HCT116 (cell line): ENCODE measurements at regions not wholly inside any gene's neighbourhood (a gene's known extent, or its start where the extent isn't known, plus 50 kb on each side); places are given as distances from the start of the nearest gene placed in this dataset.

Experiments used
- ATAC-seq: fragments of 200-7000 bp; cut with Tn5 transposase; 2 replicates; pipeline ENCODE4 v1.9.1; 2020; ENCODE audit warnings: mild to moderate bottlenecking, moderate library complexity
- BruUV-seq: library from RNA; stranded (reverse); fragments of 400-500 nt; replicated peaks from 2 replicates; lab custom pipeline; 2021; lab: Mats Ljungman, UMichigan
- CTCF ChIA-PET: fragments of 300-600 bp; sonication (Branson Sonifier 250); formaldehyde crosslinking; loops from one replicate; lab custom pipeline; 2021; ENCODE audit warnings: antibody characterized with exemption; lab: Charles Lee
- POLR2A ChIA-PET: fragments of 300-600, 350-600 bp; sonication (Branson Sonifier 250); formaldehyde crosslinking; loops from one replicate; lab custom pipeline; 2021; ENCODE audit warnings: antibody characterized with exemption; lab: Charles Lee
- RAD21 ChIA-PET, 2 experiments: fragments of 300-600 bp; sonication (Branson Sonifier 250); formaldehyde crosslinking; loops; one replicate each; lab custom pipeline; 2023; ENCODE audit warnings: low total read pairs in 2 of 2; ENCODE audit not compliant: uncharacterized antibody in 2 of 2, unreplicated experiment in 2 of 2, low non-redundant PET in 1 of 2; lab: Charles Lee
- DNase-seq: peaks from one replicate; pipeline ENCODE4 v3.0.0-alpha.2; 2010; ENCODE audit warnings: low read depth, low spot score
- H2AFZ ChIP-seq: fragments of 200-600 bp; shearing (Covaris generic), sonication (generic); 2 replicates; pipeline ENCODE4 v1.6.1; 2017; ENCODE audit warnings: low read depth, mixed run types, mixed read lengths, antibody characterized with exemption, low read length; ENCODE audit not compliant: poor library complexity, severe bottlenecking
- H3K27ac ChIP-seq: 2 replicates; pipeline ENCODE4 v1.5.1; 2012; ENCODE audit warnings: low read depth, low read length
- H3K27me3 ChIP-seq: fragments of 200-600 bp; sonication (generic); 2 replicates; pipeline ENCODE4 v1.6.1; 2016; ENCODE audit warnings: mixed run types, low read length, mixed read lengths; ENCODE audit not compliant: insufficient read depth
- H3K36me3 ChIP-seq, 2 experiments: fragments of 200-500 bp in 1 of 2; fragments of 200-600 bp in 1 of 2; sonication (Bioruptor generic) in 1 of 2; sonication (generic) in 1 of 2; 2 replicates each; pipeline versions ENCODE4 v1.5.1 to v1.6.1; 2014 to 2016; ENCODE audit warnings: low read length in 2 of 2, inconsistent platforms in 1 of 2, mixed read lengths in 1 of 2, mixed run types in 1 of 2; ENCODE audit not compliant: insufficient read depth in 2 of 2, control insufficient read depth in 1 of 2
- H3K4me1 ChIP-seq, 2 experiments: fragments of 200-600 bp in 1 of 2; sonication (generic) in 1 of 2; 2 replicates each; pipeline versions ENCODE4 v1.5.1 to v1.6.1; 2012 to 2017; ENCODE audit warnings: low read length in 2 of 2, inconsistent platforms in 1 of 2, mild to moderate bottlenecking in 1 of 2, mixed read lengths in 1 of 2, mixed run types in 1 of 2, moderate library complexity in 1 of 2; ENCODE audit not compliant: insufficient read depth in 2 of 2, control insufficient read depth in 1 of 2
- H3K4me2 ChIP-seq: fragments of 200-600 bp; sonication (generic); 2 replicates; pipeline ENCODE4 v1.6.1; 2017; ENCODE audit warnings: mixed run types, low read length, mixed read lengths
- H3K4me3 ChIP-seq, 2 experiments: fragments of 200-600 bp in 1 of 2; sonication (generic) in 1 of 2; replicated peaks in 1 of 2; 2 replicates each; pipeline ENCODE4 v1.5.1; 2011 to 2016; ENCODE audit warnings: low read length in 2 of 2, control low read depth in 1 of 2, low read depth in 1 of 2, mild to moderate bottlenecking in 1 of 2, mixed read lengths in 1 of 2, mixed run types in 1 of 2
- H3K79me2 ChIP-seq: fragments of 200-600 bp; sonication (generic); 2 replicates; pipeline ENCODE4 v1.6.1; 2017; ENCODE audit warnings: mild to moderate bottlenecking, mixed run types, low read length, moderate library complexity, mixed read lengths; ENCODE audit not compliant: insufficient read depth
- H3K9ac ChIP-seq: fragments of 200-600 bp; sonication (generic); 2 replicates; pipeline ENCODE4 v1.6.1; 2016; ENCODE audit warnings: low read length, mixed read lengths
- H3K9me2 ChIP-seq: fragments of 200-600 bp; sonication (generic), shearing (Covaris generic); 2 replicates; pipeline ENCODE4 v1.6.1; 2017; ENCODE audit warnings: mixed run types, mild to moderate bottlenecking, moderate library complexity; ENCODE audit not compliant: insufficient read depth
- H3K9me3 ChIP-seq, 2 experiments: fragments of 200-500 bp in 1 of 2; fragments of 200-600 bp in 1 of 2; sonication (Bioruptor generic) in 1 of 2; sonication (generic) in 1 of 2; 2 replicates each; pipeline ENCODE4 v1.6.1; 2014 to 2017; ENCODE audit warnings: low read length in 2 of 2, mixed read lengths in 2 of 2, inconsistent platforms in 1 of 2, low read depth in 1 of 2, mild to moderate bottlenecking in 1 of 2, mixed run types in 1 of 2, moderate library complexity in 1 of 2; ENCODE audit not compliant: control insufficient read depth in 1 of 2, insufficient read depth in 1 of 2
- H4K20me1 ChIP-seq: fragments of 200-600 bp; sonication (generic), shearing (Covaris generic); 2 replicates; pipeline ENCODE4 v1.6.1; 2017; ENCODE audit warnings: mixed run types, mild to moderate bottlenecking, moderate library complexity; ENCODE audit not compliant: insufficient read depth
- CBX3 ChIP-seq: IDR thresholded peaks from 2 replicates; pipeline ENCODE4 v1.6.1; 2012; ENCODE audit warnings: low read depth
- CEBPB ChIP-seq: IDR thresholded peaks from 2 replicates; pipeline ENCODE4 v1.6.1; 2012; ENCODE audit warnings: low read depth
- EZH2 ChIP-seq: fragments of 200-600 bp; sonication (generic); IDR thresholded peaks from 2 replicates; pipeline ENCODE4 v1.6.1; 2017; ENCODE audit warnings: antibody characterized with exemption, mixed run types
- EZH2phosphoT487 ChIP-seq: fragments of 200-600 bp; IDR thresholded peaks from 2 replicates; pipeline ENCODE4 v1.6.1; 2018; ENCODE audit warnings: antibody characterized with exemption, borderline replicate concordance
- JUND ChIP-seq: IDR thresholded peaks from 2 replicates; pipeline ENCODE4 v1.6.1; 2012
- MAX ChIP-seq: IDR thresholded peaks from 2 replicates; pipeline ENCODE4 v1.6.1; 2012
- POLR2A ChIP-seq: IDR thresholded peaks from 2 replicates; pipeline ENCODE4 v1.7.0; 2011; ENCODE audit warnings: borderline replicate concordance; ENCODE audit not compliant: insufficient read depth, insufficient read length; ENCODE audit errors: extremely low read depth
- POLR2AphosphoS5 ChIP-seq: IDR thresholded peaks from 2 replicates; pipeline ENCODE4 v1.6.1; 2011; ENCODE audit warnings: mild to moderate bottlenecking, low read depth, low read length, moderate library complexity
- RAD21 ChIP-seq: IDR thresholded peaks from 2 replicates; pipeline ENCODE4 v1.6.1; 2012; ENCODE audit warnings: low read depth, mild to moderate bottlenecking
- SIN3A ChIP-seq: IDR thresholded peaks from 2 replicates; pipeline ENCODE4 v1.6.1; 2012; ENCODE audit warnings: low read depth
- SP1 ChIP-seq: IDR thresholded peaks from 2 replicates; pipeline ENCODE4 v1.6.1; 2012; ENCODE audit warnings: low read depth
- SRF ChIP-seq: IDR thresholded peaks from 2 replicates; pipeline ENCODE4 v1.6.1; 2012; ENCODE audit warnings: low read depth
- TCF7L2 ChIP-seq: IDR thresholded peaks from 2 replicates; pipeline ENCODE4 v1.7.0; 2011; ENCODE audit warnings: borderline replicate concordance, inconsistent platforms; ENCODE audit not compliant: insufficient read depth, insufficient read length; ENCODE audit errors: extremely low read depth
- YY1 ChIP-seq: IDR thresholded peaks from 2 replicates; pipeline ENCODE4 v1.6.1; 2011; ENCODE audit warnings: low read length, low read depth, moderate library complexity, mild to moderate bottlenecking; ENCODE audit not compliant: insufficient replicate concordance; ENCODE audit errors: extremely low read depth
- ZBTB33 ChIP-seq: IDR thresholded peaks from 2 replicates; pipeline ENCODE4 v1.6.1; 2011; ENCODE audit warnings: mild to moderate bottlenecking, low read length, moderate library complexity; ENCODE audit not compliant: insufficient replicate concordance; ENCODE audit errors: extremely low read depth
- ZFX ChIP-seq: fragments of 450-650 bp; IDR thresholded peaks from 2 replicates; pipeline ENCODE4 v1.6.1; 2017
- ZNF274 ChIP-seq: fragments of 200-500 bp; sonication (Bioruptor generic); IDR thresholded peaks from 2 replicates; pipeline ENCODE4 v1.6.1; 2014; ENCODE audit warnings: mild to moderate bottlenecking, low read depth, low read length, inconsistent platforms
- intact Hi-C: fragments of 100-400 bp; cut with micrococcal nuclease; formaldehyde crosslinking; loops from 2 replicates; pipeline ENCODE4 v1.10.0; 2022
- TF ChIP-seq, protein P1 (sequence below): IDR thresholded peaks from 2 replicates; pipeline ENCODE4 v1.6.1; 2012

DNA sequence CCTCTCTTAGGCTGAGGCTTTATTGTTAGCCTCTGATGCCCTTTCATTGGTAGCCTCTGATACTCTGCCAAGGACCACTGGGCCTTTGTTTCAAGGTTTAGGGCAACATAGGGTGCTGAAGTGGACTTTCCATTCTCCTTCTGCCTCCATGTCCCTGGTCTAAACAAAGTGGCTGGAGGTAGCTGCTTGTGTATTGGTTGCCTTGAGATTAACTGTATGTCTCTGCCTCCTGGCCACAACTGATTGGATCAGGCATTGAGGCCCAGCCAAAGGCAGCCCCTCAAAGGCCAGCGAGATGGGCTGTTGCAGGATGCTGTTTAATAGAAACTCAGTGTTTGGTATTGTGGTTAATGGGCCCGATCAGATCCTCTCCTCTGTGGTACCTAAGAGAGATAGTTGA, 77.9 kb upstream of the PRR23C start:
- no TSS peak for BruUV-seq
- H3K4me2 ChIP-seq: no peak overlapping the region
- ChIA-PET RAD21 (no interaction called here), POLR2A (no interaction called here), CTCF (interaction anchor here (1.2 to 3.7 kb wide), 3 partner anchors 9 to 80 kb away, joined by 3 to 14 read pairs (median 3); no protein-coding TSS in a partner anchor)
- no peak for DNase-seq
- H3K9me2 ChIP-seq: no peaks in the 10 kb centered on the region
- ATAC-seq: no peak
- no peak overlapping the region for H3K27ac ChIP-seq
- H3K4me3 ChIP-seq: no peak overlapping the region
- H3K9me3 ChIP-seq: no peaks in the 10 kb centered on the region
- intact Hi-C loops: no loop called here
- no peak overlapping the region for H2AFZ ChIP-seq
- H3K36me3 ChIP-seq: no peaks in the 10 kb centered on the region
- no peaks in the 10 kb centered on the region for H3K27me3 ChIP-seq
- no peaks in the 10 kb centered on the region for H4K20me1 ChIP-seq
- peaks cover 19 to 33% of the 10 kb centered on the region in 2 experiments for H3K4me1 ChIP-seq
- H3K79me2 ChIP-seq: no peaks in the 10 kb centered on the region
- TF ChIP-seq SRF (no peak), EZH2 (no peak), POLR2A (no peak), CEBPB (no peak), ZFX (no peak), TCF7L2 (no peak), ZBTB33 (no peak), JUND (no peak), SIN3A (no peak), CBX3 (no peak), SP1 (no peak), POLR2AphosphoS5 (no peak), MAX (no peak), RAD21 (no peak), YY1 (no peak), EZH2phosphoT487 (no peak), ZNF274 (no peak)
- TF ChIP-seq, protein P1, sequence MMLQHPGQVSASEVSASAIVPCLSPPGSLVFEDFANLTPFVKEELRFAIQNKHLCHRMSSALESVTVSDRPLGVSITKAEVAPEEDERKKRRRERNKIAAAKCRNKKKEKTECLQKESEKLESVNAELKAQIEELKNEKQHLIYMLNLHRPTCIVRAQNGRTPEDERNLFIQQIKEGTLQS: no peak
- no peak overlapping the region for H3K9ac ChIP-seq
